ENCODE measurements at regions not wholly inside any gene's neighbourhood (a gene's known extent, or its start where the extent isn't known, plus 50 kb on each side); places are given as distances from the start of the nearest gene placed in this dataset.

GRCh38 chr1:102472520-102472919, 475.8 kb upstream of the OLFM3 start:
- ChIA-PET POLR2A (ENCODE audit: unreplicated experiment) (no interaction called here), CTCF (no interaction called here)
- no peak overlapping the region for H2AFZ ChIP-seq (ENCODE audit: low read length)
- H3K27ac ChIP-seq (ENCODE audit: low read length): no peak overlapping the region
- no peak for DNase-seq
- no peaks in the 10 kb centered on the region for H3K79me2 ChIP-seq (ENCODE audit: low read length)
- no peaks in the 10 kb centered on the region for H3F3A ChIP-seq (ENCODE audit: low read length, unreplicated experiment)
- H3K9me3 ChIP-seq (ENCODE audit: low read length): no peaks in the 10 kb centered on the region
- no peaks in the 10 kb centered on the region for H3K9me2 ChIP-seq (replicated peaks; ENCODE audit: low read length)
- H3K4me3 ChIP-seq (ENCODE audit: low read length): no peak overlapping the region
- peaks cover 7% of the 10 kb centered on the region; the same call in 1 of the 2 replicates for H3K27me3 ChIP-seq (ENCODE audit: low read length)
- no peaks in the 10 kb centered on the region for H3K36me3 ChIP-seq (ENCODE audit: low read depth, low read length)
- no peak overlapping the region for H3K9ac ChIP-seq (ENCODE audit: low read length)
- TF ChIP-seq EZH2 (IDR thresholded peaks at IDR 0.05; ENCODE audit: low read length, unreplicated experiment) (no peak), EZH2phosphoT487 (IDR thresholded peaks at IDR 0.05; ENCODE audit: borderline replicate concordance, low read length) (no peak)
- TF ChIP-seq, protein P1, sequence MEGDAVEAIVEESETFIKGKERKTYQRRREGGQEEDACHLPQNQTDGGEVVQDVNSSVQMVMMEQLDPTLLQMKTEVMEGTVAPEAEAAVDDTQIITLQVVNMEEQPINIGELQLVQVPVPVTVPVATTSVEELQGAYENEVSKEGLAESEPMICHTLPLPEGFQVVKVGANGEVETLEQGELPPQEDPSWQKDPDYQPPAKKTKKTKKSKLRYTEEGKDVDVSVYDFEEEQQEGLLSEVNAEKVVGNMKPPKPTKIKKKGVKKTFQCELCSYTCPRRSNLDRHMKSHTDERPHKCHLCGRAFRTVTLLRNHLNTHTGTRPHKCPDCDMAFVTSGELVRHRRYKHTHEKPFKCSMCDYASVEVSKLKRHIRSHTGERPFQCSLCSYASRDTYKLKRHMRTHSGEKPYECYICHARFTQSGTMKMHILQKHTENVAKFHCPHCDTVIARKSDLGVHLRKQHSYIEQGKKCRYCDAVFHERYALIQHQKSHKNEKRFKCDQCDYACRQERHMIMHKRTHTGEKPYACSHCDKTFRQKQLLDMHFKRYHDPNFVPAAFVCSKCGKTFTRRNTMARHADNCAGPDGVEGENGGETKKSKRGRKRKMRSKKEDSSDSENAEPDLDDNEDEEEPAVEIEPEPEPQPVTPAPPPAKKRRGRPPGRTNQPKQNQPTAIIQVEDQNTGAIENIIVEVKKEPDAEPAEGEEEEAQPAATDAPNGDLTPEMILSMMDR (conservative IDR thresholded peaks at IDR 0.05; ENCODE audit: low read depth, low read length): no peak
- no TSS peak for BruUV-seq (replicated peaks)
- H3K4me1 ChIP-seq (ENCODE audit: insufficient read depth, low read length): no peaks in the 10 kb centered on the region
- intact Hi-C loops (cut with micrococcal nuclease): no loop called here
- H4K20me1 ChIP-seq (ENCODE audit: low read length): no peaks in the 10 kb centered on the region
- ATAC-seq: no peak
- H3K4me2 ChIP-seq (ENCODE audit: low read length): no peak overlapping the region

DNA sequence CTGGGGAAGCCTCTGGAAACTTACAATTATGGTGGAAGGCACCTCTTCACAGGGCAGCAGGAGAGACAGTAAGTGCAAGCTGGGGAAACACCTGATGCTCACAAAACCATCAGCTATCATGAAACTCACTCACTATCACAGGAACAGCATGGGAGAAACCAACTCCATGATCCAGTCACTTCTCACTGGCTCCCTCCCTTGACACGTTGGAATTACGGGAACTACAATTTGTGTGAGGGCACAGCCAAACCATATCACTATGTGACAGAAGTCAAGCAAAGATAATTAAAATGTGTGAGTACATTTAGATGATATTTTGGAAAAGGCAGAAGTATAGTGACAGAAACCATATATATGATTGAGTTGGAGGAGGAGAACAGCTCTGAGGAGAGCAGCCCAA, 474.0 kb upstream of the OLFM3 start:
- H3K4me1 ChIP-seq (ENCODE audit: insufficient read depth, low read length): no peaks in the 10 kb centered on the region
- H3K9me3 ChIP-seq (ENCODE audit: low read length): no peaks in the 10 kb centered on the region
- CTCF ChIA-PET: no interaction called here
- no peaks in the 10 kb centered on the region for H3K79me2 ChIP-seq (ENCODE audit: low read length)
- DNase-seq (no peak), ATAC-seq (no peak)
- H3K4me2 ChIP-seq (ENCODE audit: low read length): no peak overlapping the region
- no peaks in the 10 kb centered on the region for H3K36me3 ChIP-seq (ENCODE audit: low read depth, low read length)
- no TSS peak for BruUV-seq (replicated peaks)
- no peak overlapping the region for H3K4me3 ChIP-seq (ENCODE audit: low read length)
- H3K9ac ChIP-seq (ENCODE audit: low read length): no peak overlapping the region
- no peaks in the 10 kb centered on the region for H4K20me1 ChIP-seq (ENCODE audit: low read length)
- POLR2A ChIA-PET (ENCODE audit: unreplicated experiment): no interaction called here
- no peaks in the 10 kb centered on the region for H3F3A ChIP-seq (ENCODE audit: low read length, unreplicated experiment)
- no peaks in the 10 kb centered on the region for H3K9me2 ChIP-seq (replicated peaks; ENCODE audit: low read length)
- intact Hi-C loops (cut with micrococcal nuclease): no loop called here
- peaks cover 7% of the 10 kb centered on the region; the same call in 1 of the 2 replicates for H3K27me3 ChIP-seq (ENCODE audit: low read length)
- TF ChIP-seq EZH2phosphoT487 (IDR thresholded peaks at IDR 0.05; ENCODE audit: borderline replicate concordance, low read length): no peak
- TF ChIP-seq EZH2 (IDR thresholded peaks at IDR 0.05; ENCODE audit: low read length, unreplicated experiment): no peak
- TF ChIP-seq, protein P1 (conservative IDR thresholded peaks at IDR 0.05; ENCODE audit: low read depth, low read length): no peak
- H3K27ac ChIP-seq (ENCODE audit: low read length): no peak overlapping the region
- H2AFZ ChIP-seq (ENCODE audit: low read length): no peak overlapping the region

GRCh38 chr1:102466487-102466886, 469.8 kb upstream of the OLFM3 start:
- Histone ChIP-seq H3F3A (ENCODE audit: low read length, unreplicated experiment) (no peaks in the 10 kb centered on the region), H3K4me1 (ENCODE audit: insufficient read depth, low read length) (no peaks in the 10 kb centered on the region), H3K9ac (ENCODE audit: low read length) (no peak overlapping the region), H3K9me3 (ENCODE audit: low read length) (no peaks in the 10 kb centered on the region), H3K4me2 (ENCODE audit: low read length) (no peak overlapping the region), H3K27ac (ENCODE audit: low read length) (no peak overlapping the region), H3K36me3 (ENCODE audit: low read depth, low read length) (no peaks in the 10 kb centered on the region), H2AFZ (ENCODE audit: low read length) (no peak overlapping the region), H4K20me1 (ENCODE audit: low read length) (no peaks in the 10 kb centered on the region), H3K27me3 (ENCODE audit: low read length) (no peaks in the 10 kb centered on the region), H3K79me2 (ENCODE audit: low read length) (no peaks in the 10 kb centered on the region), H3K4me3 (ENCODE audit: low read length) (no peak overlapping the region), H3K9me2 (replicated peaks; ENCODE audit: low read length) (no peaks in the 10 kb centered on the region)
- no peak for DNase-seq
- BruUV-seq (replicated peaks): no TSS peak
- ChIA-PET POLR2A (ENCODE audit: unreplicated experiment) (no interaction called here), CTCF (no interaction called here)
- ATAC-seq: no peak
- intact Hi-C loops (cut with micrococcal nuclease): no loop called here
- TF ChIP-seq, protein P1 (conservative IDR thresholded peaks at IDR 0.05; ENCODE audit: low read depth, low read length): no peak
- TF ChIP-seq EZH2 (IDR thresholded peaks at IDR 0.05; ENCODE audit: low read length, unreplicated experiment) (no peak), EZH2phosphoT487 (IDR thresholded peaks at IDR 0.05; ENCODE audit: borderline replicate concordance, low read length) (no peak)

Data from PC-3 (cell line).